NCI-H2029 treated with DMSO at 0.1 percent for 48 hours (cell line): ENCODE measurements at regions not wholly inside any gene's neighbourhood (a gene's known extent, or its start where the extent isn't known, plus 50 kb on each side); places are given as distances from the start of the nearest gene placed in this dataset.
"Not testable (repeated sequence)": the region's sequence is repeated elsewhere in the genome, so short reads cannot be mapped to it uniquely, and the experiment has no call there.

Experiments used
- DNase-seq: peaks from one replicate; lab custom pipeline; 2025; lab: John Stamatoyannopoulos, UW

- DNase-seq, result no peak
Observed at GRCh38 chr18:39449566-39449965, 1884.0 kb upstream of the CELF4 start.

- DNase-seq, result no peak
Observed at GRCh38 chr18:39448942-39449341, 1883.3 kb upstream of the CELF4 start.

GRCh38 chr18:39444957-39445356 lies 1879.4 kb upstream of the CELF4 start:
- not testable (repeated sequence) for DNase-seq

GRCh38 chr18:39441648-39442047 lies 1876.0 kb upstream of the CELF4 start:
- DNase-seq, result no peak

- DNase-seq, result no peak
Observed at GRCh38 chr18:39435996-39436395, 1870.4 kb upstream of the CELF4 start.

- no peak for DNase-seq
Observed at GRCh38 chr18:39435209-39435608, 1869.6 kb upstream of the CELF4 start.

- no peak for DNase-seq
Observed at GRCh38 chr18:39434223-39434920, 1868.8 kb upstream of the CELF4 start.

GRCh38 chr18:39425172-39425850 lies 1859.7 kb upstream of the CELF4 start:
- DNase-seq, result no peak

- no peak for DNase-seq
Observed at GRCh38 chr18:39424261-39424660, 1858.7 kb upstream of the CELF4 start.

GRCh38 chr18:39421276-39421675 lies 1855.7 kb upstream of the CELF4 start:
- DNase-seq, result no peak

- DNase-seq, result no peak
Observed at GRCh38 chr18:39419315-39419714, 1853.7 kb upstream of the CELF4 start.

GRCh38 chr18:39415471-39415870 lies 1849.9 kb upstream of the CELF4 start:
- no peak for DNase-seq

- DNase-seq, result no peak
Observed at GRCh38 chr18:39414009-39414700, 1848.6 kb upstream of the CELF4 start.

GRCh38 chr18:39406941-39407340 lies 1841.3 kb upstream of the CELF4 start:
- peak; percentile 74 for DNase-seq

- no peak for DNase-seq
Observed at GRCh38 chr18:39403121-39403520, 1837.5 kb upstream of the CELF4 start.

GRCh38 chr18:39399662-39400061 lies 1834.1 kb upstream of the CELF4 start:
- no peak for DNase-seq

GRCh38 chr18:39396168-39396567 lies 1830.6 kb upstream of the CELF4 start:
- DNase-seq, result no peak

GRCh38 chr18:39389800-39390379 lies 1824.3 kb upstream of the CELF4 start:
- peak; percentile 86 for DNase-seq

GRCh38 chr18:39380866-39381265 lies 1815.3 kb upstream of the CELF4 start:
- DNase-seq, result no peak

GRCh38 chr18:39380186-39380725 lies 1814.7 kb upstream of the CELF4 start:
- no peak for DNase-seq

GRCh38 chr18:39375066-39375465 lies 1809.5 kb upstream of the CELF4 start:
- DNase-seq, result no peak

- DNase-seq, result no peak
Observed at GRCh38 chr18:39371996-39372395, 1806.4 kb upstream of the CELF4 start.
